GM06990 (cell line): ENCODE measurements at regions not wholly inside any gene's neighbourhood (a gene's known extent, or its start where the extent isn't known, plus 50 kb on each side); places are given as distances from the start of the nearest gene placed in this dataset.

Experiments used
- DNase-seq: peaks from one replicate; pipeline ENCODE4 v3.0.0-alpha.2; 2011; ENCODE audit not compliant: insufficient read length; ENCODE audit errors: extremely low read depth
- H3K27me3 ChIP-seq: replicated peaks from 2 replicates; pipeline ENCODE4 v1.6.0; 2011; ENCODE audit warnings: low read length; ENCODE audit not compliant: control insufficient read depth, insufficient read depth
- H3K36me3 ChIP-seq: 2 replicates; pipeline ENCODE4 v1.5.1; 2011; ENCODE audit warnings: low read length; ENCODE audit not compliant: control insufficient read depth, insufficient read depth
- H3K4me3 ChIP-seq: replicated peaks from 2 replicates; pipeline ENCODE4 v1.5.1; 2011; ENCODE audit warnings: low read depth, mild to moderate bottlenecking, control low read depth, low read length
- CTCF ChIP-seq: IDR thresholded peaks from 2 replicates; pipeline ENCODE4 v1.5.1; 2011; ENCODE audit warnings: low read length, control low read depth, mild to moderate bottlenecking, inconsistent platforms; ENCODE audit not compliant: insufficient read depth, poor library complexity, severe bottlenecking

GRCh38 chr1:36728846-36729245 is 246.1 kb upstream of the CSF3R start:
- no peak for DNase-seq
- no peak for TF ChIP-seq CTCF
- H3K27me3 ChIP-seq, result peaks cover 2% of the 10 kb centered on the region
- H3K36me3 ChIP-seq, result no peaks in the 10 kb centered on the region
- H3K4me3 ChIP-seq, result no peak overlapping the region

GRCh38 chr1:36728051-36728450 is 245.3 kb upstream of the CSF3R start:
- no peak for TF ChIP-seq CTCF
- H3K27me3 ChIP-seq, result peaks cover 2% of the 10 kb centered on the region
- DNase-seq, result no peak
- H3K36me3 ChIP-seq, result no peaks in the 10 kb centered on the region
- H3K4me3 ChIP-seq, result no peak overlapping the region

DNA sequence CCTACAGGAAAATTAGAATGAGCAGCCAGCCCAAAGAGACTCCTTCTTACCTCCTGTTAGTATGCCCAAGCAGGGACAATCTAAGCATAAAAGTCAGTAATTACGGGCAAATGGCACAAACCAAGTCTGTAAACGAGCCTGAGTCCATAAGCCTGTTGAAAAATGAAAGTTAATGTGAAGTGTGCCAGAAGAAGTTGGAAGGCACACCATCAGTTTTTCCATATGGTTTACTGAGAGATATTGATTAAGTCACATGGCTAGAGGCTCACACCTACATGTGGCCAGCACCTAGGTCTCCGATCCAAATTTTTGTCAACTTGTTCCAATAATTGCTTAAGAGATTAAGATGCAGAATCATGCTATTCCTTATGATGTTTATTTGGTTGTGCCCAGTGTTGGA is 242.4 kb upstream of the CSF3R start:
- no peak for DNase-seq
- Histone ChIP-seq H3K36me3 (no peaks in the 10 kb centered on the region), H3K27me3 (peaks cover 2% of the 10 kb centered on the region; the same call in 1 of the 2 replicates), H3K4me3 (no peak overlapping the region)
- no peak for TF ChIP-seq CTCF

DNA sequence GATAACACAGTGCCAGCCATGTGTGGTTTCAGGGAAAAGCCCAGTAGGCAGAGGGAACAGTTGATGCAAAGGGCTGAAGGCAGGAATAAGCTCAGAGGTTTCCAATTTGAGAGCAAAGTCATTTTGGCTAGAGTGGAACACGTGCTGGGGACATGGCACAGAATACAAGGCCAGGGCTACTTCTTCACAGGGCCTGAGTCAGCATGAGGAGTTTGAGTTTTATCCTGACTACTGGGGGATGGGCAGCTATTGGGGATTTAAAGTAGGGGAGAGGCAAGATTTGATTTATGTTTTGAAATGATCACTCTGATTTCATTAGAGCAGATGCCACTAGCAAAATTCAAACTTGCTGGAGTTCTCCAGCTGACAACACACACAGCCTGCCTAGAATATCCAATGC is 241.1 kb upstream of the CSF3R start:
- H3K36me3 ChIP-seq, result no peaks in the 10 kb centered on the region
- no peak overlapping the region for H3K4me3 ChIP-seq
- peaks cover 2% of the 10 kb centered on the region; the same call in 1 of the 2 replicates for H3K27me3 ChIP-seq
- TF ChIP-seq CTCF, result no peak
- DNase-seq, result no peak

GRCh38 chr1:36722871-36723270 is 240.2 kb upstream of the CSF3R start:
- TF ChIP-seq CTCF, result no peak
- no peak overlapping the region for H3K4me3 ChIP-seq
- H3K27me3 ChIP-seq, result peaks cover 2% of the 10 kb centered on the region; the same call in 1 of the 2 replicates
- no peaks in the 10 kb centered on the region for H3K36me3 ChIP-seq
- DNase-seq, result no peak

- no peak for DNase-seq
- H3K27me3 ChIP-seq, result no peaks in the 10 kb centered on the region; the same call in 1 of the 2 replicates
- TF ChIP-seq CTCF, result no peak
- H3K4me3 ChIP-seq, result no peak overlapping the region
- no peaks in the 10 kb centered on the region for H3K36me3 ChIP-seq
Measured at GRCh38 chr1:36721261-36721660, 238.5 kb upstream of the CSF3R start.
